UCSD-AML1 (cell line): ENCODE measurements at regions not wholly inside any gene's neighbourhood (a gene's known extent, or its start where the extent isn't known, plus 50 kb on each side); places are given as distances from the start of the nearest gene placed in this dataset.

Source experiments
- DNase-seq: peaks from one replicate; lab custom pipeline; 2025; ENCODE audit not compliant: unreplicated experiment; lab: John Stamatoyannopoulos, UW

DNA sequence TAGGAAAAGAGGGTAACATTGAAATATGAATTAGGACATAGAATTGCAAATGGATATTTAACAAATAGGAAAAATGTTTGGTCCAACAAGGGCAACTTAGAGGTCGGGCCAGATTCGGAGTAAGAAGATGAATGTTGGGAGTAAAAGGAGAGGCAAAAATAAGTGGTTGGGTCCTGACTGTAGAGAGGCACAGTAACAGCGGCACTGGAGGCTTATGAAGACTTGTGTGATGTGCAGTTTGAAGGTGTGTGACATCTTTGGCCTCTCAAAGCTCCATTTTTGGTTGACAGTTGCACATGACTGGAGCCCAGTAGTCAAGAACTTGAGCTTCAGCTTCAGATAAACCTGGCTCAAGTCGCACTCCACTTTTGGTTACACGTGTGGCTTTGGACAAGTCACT lies 109.9 kb upstream of the PAXBP1 start:
- no peak for DNase-seq

- DNase-seq, result no peak
These were observed 112.5 kb upstream of the PAXBP1 start for GRCh38 chr21:32884062-32884461.

GRCh38 chr21:32886339-32886738 lies 114.8 kb upstream of the PAXBP1 start:
- no peak for DNase-seq

GRCh38 chr21:32887026-32887425 lies 115.5 kb upstream of the PAXBP1 start:
- no peak for DNase-seq

DNA sequence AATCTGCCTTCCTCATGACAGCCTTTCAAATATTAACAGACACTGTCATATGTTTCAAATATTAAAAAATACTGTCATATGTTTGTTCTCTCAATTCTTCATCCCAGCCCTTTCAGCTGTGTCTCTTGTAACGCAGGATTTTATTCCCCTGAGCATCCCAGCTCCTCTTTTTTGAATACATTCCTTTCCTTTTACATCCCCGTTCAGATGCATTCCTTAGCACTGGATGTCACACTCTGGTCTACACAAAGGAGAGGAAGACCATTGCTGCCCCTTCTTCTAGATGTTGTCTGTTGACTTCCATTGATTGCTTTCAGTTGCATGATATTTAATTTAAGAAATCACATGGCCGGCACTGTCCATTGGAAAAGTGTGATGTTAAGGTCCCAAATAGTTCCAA lies 117.4 kb upstream of the PAXBP1 start:
- DNase-seq, result no peak

GRCh38 chr21:32889596-32889995 lies 118.0 kb upstream of the PAXBP1 start:
- DNase-seq, result no peak

DNA sequence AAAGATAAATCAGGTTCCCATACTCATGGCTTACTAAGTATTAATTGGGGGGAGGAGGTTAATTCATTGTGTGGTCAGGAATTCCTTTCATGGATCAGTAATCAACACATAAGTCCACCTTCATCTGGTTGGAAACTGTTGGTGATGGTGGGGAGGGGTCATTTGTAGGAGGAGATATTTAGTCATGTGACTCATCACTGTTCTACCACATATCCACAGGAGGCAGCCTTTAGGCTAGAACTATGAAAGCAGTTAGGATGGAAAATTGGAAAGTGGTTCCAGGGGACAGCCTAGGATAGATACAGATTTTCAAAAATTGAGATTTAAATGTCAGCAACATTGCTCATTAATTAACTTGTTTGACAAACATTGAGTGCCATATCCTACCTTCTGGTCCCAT lies 122.8 kb upstream of the PAXBP1 start:
- no peak for DNase-seq

DNA sequence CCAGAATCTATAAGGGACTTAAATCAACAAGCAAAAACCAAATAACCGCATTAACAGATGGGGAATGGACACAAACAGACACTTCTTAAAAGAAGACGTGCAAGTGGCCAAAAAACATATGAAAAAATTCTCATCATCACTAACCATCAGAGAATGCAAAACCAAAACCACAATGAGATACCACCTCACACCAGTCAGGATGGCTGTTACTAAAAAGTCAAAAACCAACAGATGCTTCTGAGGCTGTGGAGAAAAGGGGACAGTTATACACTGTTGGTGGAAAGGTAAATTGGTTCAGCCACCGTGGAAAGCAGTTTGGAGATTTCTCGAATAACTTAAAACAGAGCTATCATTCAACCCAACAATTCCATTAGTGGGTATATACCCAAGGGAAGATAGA lies 124.9 kb upstream of the OLIG2 start:
- no peak for DNase-seq

GRCh38 chr21:32907521-32907920 lies 118.2 kb upstream of the OLIG2 start:
- DNase-seq, result no peak

GRCh38 chr21:32908534-32908933 lies 117.2 kb upstream of the OLIG2 start:
- no peak for DNase-seq

- no peak for DNase-seq
These were observed 116.3 kb upstream of the OLIG2 start for GRCh38 chr21:32909393-32909792.

DNA sequence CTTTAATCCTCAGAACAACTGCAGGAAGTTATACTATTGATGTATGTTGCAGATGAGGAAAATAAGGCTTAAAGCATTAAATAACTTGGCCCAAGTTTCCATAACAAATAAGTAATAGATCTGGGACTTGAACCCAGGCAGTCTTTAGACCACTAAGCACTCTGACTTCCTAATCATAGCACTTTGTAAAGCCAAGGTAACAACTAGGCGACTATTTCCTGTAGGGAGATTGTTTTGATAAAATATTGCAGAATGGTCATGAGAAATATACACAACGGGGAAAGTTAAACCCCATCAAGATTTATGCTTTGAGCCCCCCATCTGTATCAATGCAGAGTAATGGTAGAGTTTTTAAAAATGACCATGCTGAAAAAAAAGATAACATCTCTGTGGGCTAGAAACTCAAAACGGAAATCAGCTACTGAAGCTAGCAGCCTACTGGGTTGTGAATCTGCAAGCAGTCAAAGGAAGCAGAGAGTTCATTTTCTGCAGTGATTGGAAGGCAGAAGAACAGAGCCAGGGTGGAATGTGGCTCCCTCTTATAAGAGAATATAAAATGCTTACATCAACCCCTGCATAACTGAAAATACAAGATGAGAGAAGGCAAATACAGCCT lies 111.2 kb upstream of the OLIG2 start:
- no peak for DNase-seq

DNA sequence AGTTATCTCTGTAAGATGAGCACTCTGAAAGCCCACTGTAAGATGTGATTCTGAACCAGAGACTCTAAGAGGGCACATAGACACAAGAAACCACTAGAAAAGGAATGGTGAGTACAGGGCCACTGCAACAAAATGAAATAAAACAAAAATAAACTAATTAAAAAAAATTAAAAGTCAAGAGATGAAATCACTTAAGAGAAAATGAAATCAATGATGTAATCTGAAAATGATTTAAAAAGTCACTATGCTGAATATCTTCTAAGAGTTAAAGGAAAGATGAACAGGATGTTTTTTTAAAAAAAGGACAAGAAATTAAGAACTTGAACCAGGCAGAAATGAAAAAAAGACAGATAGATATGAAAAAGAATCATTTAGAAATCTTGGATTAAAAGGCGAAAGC lies 110.6 kb upstream of the OLIG2 start:
- no peak for DNase-seq

- no peak for DNase-seq
These were observed 109.6 kb upstream of the OLIG2 start for GRCh38 chr21:32916088-32916487.

- DNase-seq, result no peak
These were observed 109.1 kb upstream of the OLIG2 start for GRCh38 chr21:32916522-32917099.

GRCh38 chr21:32917362-32918135 lies 108.2 kb upstream of the OLIG2 start:
- DNase-seq, result no peak

DNA sequence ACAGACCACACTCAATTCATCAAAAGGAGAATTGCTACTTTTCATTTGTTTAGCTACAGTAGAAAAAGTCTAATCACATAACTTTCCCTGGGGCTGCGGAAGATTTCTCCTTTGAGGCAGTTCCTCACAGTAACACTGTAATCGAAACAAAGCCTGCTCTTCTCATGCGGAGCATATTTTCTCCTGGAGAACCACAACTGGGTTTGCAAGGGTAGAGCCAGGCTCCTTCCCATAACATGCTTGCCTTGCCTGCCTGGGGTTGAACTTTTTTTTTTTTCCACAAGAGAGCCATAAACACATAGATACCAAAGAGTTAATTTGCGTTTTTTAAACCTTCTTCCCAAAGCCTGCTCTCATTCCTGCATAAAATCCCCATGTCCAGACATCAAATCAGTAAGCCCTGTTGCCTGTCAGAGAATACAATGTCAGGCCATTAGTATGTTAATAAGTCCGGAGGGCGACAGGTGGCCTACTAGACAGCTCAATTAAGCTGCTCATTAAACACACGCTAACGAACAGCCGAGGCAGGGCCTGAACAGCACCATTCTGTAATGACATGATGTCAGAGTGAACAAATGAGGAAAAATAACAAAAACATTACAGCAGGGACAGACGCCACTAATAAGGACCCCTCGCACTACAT lies 107.1 kb upstream of the OLIG2 start:
- DNase-seq, result no peak

- no peak for DNase-seq
These were observed 105.3 kb upstream of the OLIG2 start for GRCh38 chr21:32920474-32920873.

GRCh38 chr21:32921632-32922230 lies 104.0 kb upstream of the OLIG2 start:
- DNase-seq, result peak; percentile 44

DNA sequence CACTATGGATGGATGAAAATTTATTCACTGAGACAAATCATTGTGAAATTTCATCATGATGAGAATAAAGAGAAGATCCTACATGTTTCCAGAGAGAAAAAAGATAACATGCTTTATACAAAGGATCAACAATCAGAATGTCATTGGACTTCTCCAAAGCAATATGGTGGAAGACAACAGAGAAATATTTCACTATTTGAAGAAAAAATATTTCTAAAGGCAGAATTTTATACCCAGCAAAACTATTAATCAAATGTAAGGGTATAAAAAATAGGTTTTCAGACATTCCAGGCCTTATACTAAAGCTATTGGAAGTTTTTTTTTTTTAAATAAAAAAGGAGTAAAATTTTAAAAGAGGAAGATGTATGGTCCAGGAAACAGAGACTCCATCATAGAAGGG lies 100.6 kb upstream of the OLIG2 start:
- no peak for DNase-seq

- DNase-seq, result no peak
These were observed 96.1 kb upstream of the OLIG2 start for GRCh38 chr21:32929633-32930038.

DNA sequence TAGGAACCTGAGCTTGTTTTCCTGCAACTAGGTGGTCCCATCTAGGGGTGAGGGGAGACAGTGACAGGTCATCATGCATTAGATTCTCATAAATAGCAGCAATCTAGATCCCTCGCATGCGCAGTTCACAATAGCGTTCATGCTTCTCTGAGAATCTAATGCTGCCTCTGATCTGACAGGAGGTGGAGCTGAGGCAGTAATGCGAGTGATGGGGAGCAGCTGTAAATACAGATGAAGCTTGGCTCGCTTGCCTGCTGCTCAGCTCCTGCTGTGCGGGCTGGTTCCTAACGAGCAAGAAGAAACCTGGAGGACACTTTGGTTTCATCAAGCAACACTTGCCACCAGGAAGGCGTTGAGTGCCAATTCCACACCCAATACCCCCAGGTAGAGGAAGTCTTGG lies 95.1 kb upstream of the OLIG2 start:
- no peak for DNase-seq
